ENCODE measurements at regions not wholly inside any gene's neighbourhood (a gene's known extent, or its start where the extent isn't known, plus 50 kb on each side); places are given as distances from the start of the nearest gene placed in this dataset.

DNA sequence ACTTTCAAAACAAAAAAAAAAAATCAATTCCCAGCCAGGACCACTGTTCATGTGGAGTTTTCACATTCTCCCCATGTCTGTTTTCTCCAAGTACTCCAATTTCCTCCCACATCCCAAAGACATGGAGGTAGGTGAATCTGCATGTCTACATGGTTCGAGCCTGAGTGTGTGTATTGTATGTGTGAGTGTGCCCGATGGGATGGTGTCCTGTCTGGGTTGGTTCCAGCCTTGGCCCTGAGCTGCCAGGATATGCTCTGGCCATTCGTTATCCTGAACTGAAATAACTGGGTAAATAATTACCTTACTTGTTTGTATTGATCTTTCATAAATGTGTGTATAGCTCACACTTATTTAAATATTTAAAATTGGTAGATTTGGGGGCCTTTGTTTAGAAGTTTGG, 452.3 kb upstream of the RORB start:
- TF ChIP-seq, protein P1, sequence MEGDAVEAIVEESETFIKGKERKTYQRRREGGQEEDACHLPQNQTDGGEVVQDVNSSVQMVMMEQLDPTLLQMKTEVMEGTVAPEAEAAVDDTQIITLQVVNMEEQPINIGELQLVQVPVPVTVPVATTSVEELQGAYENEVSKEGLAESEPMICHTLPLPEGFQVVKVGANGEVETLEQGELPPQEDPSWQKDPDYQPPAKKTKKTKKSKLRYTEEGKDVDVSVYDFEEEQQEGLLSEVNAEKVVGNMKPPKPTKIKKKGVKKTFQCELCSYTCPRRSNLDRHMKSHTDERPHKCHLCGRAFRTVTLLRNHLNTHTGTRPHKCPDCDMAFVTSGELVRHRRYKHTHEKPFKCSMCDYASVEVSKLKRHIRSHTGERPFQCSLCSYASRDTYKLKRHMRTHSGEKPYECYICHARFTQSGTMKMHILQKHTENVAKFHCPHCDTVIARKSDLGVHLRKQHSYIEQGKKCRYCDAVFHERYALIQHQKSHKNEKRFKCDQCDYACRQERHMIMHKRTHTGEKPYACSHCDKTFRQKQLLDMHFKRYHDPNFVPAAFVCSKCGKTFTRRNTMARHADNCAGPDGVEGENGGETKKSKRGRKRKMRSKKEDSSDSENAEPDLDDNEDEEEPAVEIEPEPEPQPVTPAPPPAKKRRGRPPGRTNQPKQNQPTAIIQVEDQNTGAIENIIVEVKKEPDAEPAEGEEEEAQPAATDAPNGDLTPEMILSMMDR (conservative IDR thresholded peaks at IDR 0.05), result no peak
- no peak for TF ChIP-seq ZFX (IDR thresholded peaks at IDR 0.05)

Measured in C4-2B (cell line).